ENCODE measurements at regions not wholly inside any gene's neighbourhood (a gene's known extent, or its start where the extent isn't known, plus 50 kb on each side); places are given as distances from the start of the nearest gene placed in this dataset.
"Not testable (repeated sequence)": the region's sequence is repeated elsewhere in the genome, so short reads cannot be mapped to it uniquely, and the experiment has no call there.

DNA sequence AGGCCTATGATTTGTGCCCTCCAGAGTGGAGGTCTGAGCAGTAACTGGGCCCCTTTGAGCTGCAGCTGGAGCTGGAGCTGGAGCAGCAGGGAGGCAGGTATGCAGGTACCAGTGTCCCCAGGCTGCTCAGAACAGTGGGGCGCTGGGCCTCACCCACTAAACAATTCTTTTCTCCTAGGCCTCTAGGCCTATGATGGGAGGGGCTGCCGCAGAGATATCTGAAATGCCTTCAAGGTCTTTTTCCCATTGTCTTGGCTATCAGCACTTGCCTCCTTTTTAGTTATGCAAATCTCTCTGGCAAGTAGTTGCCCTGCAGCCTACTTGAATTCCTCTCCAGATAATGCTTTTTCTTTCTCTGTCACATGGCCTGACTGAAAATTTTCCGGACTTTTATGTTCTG is 79.7 kb upstream of the OTUD4 start:
- no peak for DNase-seq
- POLR2A ChIA-PET, result no interaction called here
- ATAC-seq, result no peak
- Mint-ChIP-seq H3K36me3 (ENCODE audit: low read depth) (no peaks in the 10 kb centered on the region), H3K27ac (no peak overlapping the region), H3K9me3 (ENCODE audit: insufficient read depth) (no peaks in the 10 kb centered on the region), H3K4me3 (no peak overlapping the region), H3K4me1 (ENCODE audit: low read depth) (no peaks in the 10 kb centered on the region), H3K27me3 (ENCODE audit: low read depth) (no peaks in the 10 kb centered on the region)
- CTCF ChIA-PET, result interaction anchor here (1.3 kb wide), 1 partner anchor 356 kb away, joined by 3 read pairs; no protein-coding TSS in a partner anchor

DNA sequence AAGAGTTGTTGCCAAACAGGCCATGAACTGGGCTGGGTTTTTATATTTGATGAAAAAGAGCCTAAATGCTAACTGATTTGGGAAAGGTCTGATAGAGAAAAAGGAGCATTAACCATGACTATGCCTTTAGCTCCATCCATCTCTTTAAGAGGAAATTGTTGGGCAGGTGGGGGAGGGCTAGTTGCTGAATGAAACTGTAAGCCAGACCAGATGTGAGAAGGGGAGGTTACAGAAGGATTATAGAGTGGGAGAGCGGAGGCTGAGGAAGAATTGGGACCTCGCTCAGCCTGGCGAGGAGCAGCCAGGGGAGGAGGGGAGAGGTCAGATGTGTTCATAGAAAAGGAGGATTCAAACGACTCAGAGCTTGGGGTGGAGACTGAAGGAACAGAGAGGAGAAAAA is 74.9 kb upstream of the OTUD4 start:
- H3K27ac Mint-ChIP-seq; H3K4me3 Mint-ChIP-seq; DNase-seq; POLR2A ChIA-PET; H3K36me3 Mint-ChIP-seq (ENCODE audit: low read depth); CTCF ChIA-PET; ATAC-seq; H3K9me3 Mint-ChIP-seq (ENCODE audit: insufficient read depth); H3K27me3 Mint-ChIP-seq (ENCODE audit: low read depth); H3K4me1 Mint-ChIP-seq (ENCODE audit: low read depth): not testable (repeated sequence)

DNA sequence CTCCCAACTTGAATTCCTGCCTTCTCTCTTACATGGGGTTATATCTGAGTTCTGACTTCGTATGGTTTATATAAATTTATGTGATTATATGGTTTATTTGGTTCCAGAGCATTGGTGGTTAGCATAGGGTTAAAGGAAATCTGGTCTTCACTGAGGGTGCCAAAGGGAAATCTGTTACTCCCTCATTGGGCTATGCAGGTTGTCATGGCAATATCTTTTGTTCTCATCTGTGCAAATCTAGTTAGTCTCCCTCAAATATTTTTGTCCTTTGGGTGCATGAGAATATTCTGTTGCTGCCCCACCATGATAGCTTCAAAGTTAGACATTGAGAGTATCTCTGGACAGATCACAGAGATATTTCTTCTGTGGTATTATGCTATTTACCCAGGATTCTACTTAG is 71.8 kb upstream of the OTUD4 start:
- CTCF ChIA-PET, result no interaction called here
- Mint-ChIP-seq H3K36me3 (ENCODE audit: low read depth) (no peaks in the 10 kb centered on the region), H3K9me3 (ENCODE audit: insufficient read depth) (no peaks in the 10 kb centered on the region), H3K4me3 (no peak overlapping the region), H3K27me3 (ENCODE audit: low read depth) (peaks cover 7% of the 10 kb centered on the region), H3K4me1 (ENCODE audit: low read depth) (no peaks in the 10 kb centered on the region), H3K27ac (no peak overlapping the region)
- no peak for ATAC-seq
- POLR2A ChIA-PET, result no interaction called here
- DNase-seq, result no peak

DNA sequence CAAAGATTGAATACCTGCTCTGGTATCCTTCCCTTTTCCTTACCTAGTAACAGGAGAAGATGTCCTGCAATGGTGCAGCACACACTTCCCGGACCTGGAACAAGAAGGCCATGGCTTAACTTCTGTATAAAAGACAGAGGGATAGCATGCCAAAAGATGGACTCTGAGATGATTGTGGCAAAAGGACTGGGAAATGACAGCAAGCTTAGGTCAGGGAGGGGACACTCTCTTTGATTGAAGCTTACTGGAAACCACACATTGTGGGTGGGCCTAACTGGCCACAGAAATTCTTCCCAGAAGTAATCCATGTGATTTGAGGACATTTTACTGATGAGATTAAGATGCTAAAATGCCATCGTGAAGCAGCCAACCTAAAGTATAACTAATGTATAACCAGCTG is 71.0 kb upstream of the OTUD4 start:
- Mint-ChIP-seq H3K9me3 (ENCODE audit: insufficient read depth) (no peaks in the 10 kb centered on the region), H3K27ac (no peak overlapping the region), H3K36me3 (ENCODE audit: low read depth) (no peaks in the 10 kb centered on the region), H3K4me1 (ENCODE audit: low read depth) (no peaks in the 10 kb centered on the region), H3K4me3 (no peak overlapping the region), H3K27me3 (ENCODE audit: low read depth) (peaks cover 7% of the 10 kb centered on the region)
- ChIA-PET CTCF (no interaction called here), POLR2A (no interaction called here)
- ATAC-seq (no peak), DNase-seq (no peak)

DNA sequence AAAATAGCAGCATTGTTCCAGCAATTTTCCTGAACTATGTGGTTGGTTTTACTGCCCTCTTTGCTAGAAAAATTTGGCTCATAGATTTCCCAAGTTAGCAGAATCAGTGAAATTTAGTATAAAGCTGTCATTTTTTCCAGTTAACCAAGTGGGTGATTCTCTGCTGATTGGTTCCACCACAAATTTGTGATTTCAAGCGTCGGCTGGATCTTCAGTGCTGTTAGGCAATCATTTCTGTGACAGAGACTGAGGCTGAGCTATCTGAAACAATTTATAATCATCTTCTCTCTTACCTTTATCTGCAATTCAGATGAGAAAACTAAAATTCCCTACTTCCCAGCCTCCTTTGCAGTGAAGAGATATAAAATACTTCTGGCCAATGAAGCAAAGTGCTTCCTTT is 68.6 kb upstream of the OTUD4 start:
- H3K27ac Mint-ChIP-seq, result no peak overlapping the region
- H3K4me3 Mint-ChIP-seq, result no peak overlapping the region
- H3K36me3 Mint-ChIP-seq (ENCODE audit: low read depth), result no peaks in the 10 kb centered on the region
- H3K4me1 Mint-ChIP-seq (ENCODE audit: low read depth), result no peaks in the 10 kb centered on the region
- POLR2A ChIA-PET, result no interaction called here
- ATAC-seq (no peak), DNase-seq (no peak)
- no peaks in the 10 kb centered on the region for H3K9me3 Mint-ChIP-seq (ENCODE audit: insufficient read depth)
- H3K27me3 Mint-ChIP-seq (ENCODE audit: low read depth), result peaks cover 7% of the 10 kb centered on the region
- CTCF ChIA-PET, result interaction anchor here (1.6 kb wide), 1 partner anchor 361 kb away, joined by 5 read pairs; no protein-coding TSS in a partner anchor

DNA sequence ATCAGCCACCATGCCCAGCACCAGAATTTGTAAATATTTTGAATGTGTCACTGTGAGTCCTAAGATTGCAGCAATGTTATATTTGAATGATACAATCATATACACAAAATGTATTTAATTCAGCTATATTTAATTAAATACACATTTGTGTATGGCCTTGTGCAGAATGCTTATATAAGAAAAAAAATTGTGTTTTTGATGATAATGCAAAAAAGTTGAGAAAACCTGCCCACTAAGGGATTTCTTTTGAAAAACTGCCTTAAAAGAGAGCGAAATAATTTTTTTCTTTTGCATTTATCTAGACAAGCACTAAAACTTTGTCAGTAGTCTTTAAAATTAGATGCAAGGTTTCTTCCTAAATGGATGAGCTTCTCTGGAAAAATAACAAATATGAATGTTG is 68.1 kb upstream of the OTUD4 start:
- ATAC-seq, result no peak
- no peak overlapping the region for H3K27ac Mint-ChIP-seq
- H3K4me3 Mint-ChIP-seq, result no peak overlapping the region
- peaks cover 7% of the 10 kb centered on the region for H3K27me3 Mint-ChIP-seq (ENCODE audit: low read depth)
- ChIA-PET CTCF (interaction anchor here (1.6 kb wide), 1 partner anchor 361 kb away, joined by 5 read pairs; no protein-coding TSS in a partner anchor), POLR2A (no interaction called here)
- H3K9me3 Mint-ChIP-seq (ENCODE audit: insufficient read depth), result no peaks in the 10 kb centered on the region
- no peaks in the 10 kb centered on the region for H3K36me3 Mint-ChIP-seq (ENCODE audit: low read depth)
- no peak for DNase-seq
- no peaks in the 10 kb centered on the region for H3K4me1 Mint-ChIP-seq (ENCODE audit: low read depth)

DNA sequence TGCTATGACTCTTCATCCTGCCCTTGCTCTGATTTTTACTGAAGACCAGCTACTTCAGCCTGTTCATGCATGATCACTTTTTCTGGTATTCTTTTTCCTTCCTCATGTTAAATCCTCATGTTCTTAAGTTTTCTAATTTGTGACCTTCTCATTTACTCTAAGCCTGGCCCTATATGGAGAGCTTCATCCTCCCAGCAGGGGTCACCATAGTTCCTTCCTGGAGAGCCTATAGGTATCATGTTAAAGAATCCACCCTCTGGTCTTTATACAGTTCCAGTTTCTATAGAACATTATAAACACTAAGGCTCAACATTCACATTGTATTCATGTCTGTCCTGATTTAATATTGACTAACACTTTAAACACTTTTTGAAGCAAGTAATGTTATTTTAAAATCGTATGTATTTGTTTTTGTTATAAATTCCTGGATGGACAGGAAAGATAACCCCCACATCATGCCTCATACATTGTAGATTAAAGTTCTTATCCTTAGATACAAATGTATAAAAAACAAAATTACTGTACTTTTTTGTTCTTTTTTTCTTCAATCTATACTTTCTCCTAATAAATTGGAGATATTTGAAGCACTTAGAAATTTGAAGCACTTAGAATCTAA is 53.8 kb upstream of the OTUD4 start:
- no peak overlapping the region for H3K27ac Mint-ChIP-seq
- DNase-seq, result peak; percentile 63
- ATAC-seq, result peak; percentile 94
- no peak overlapping the region for H3K4me3 Mint-ChIP-seq
- ChIA-PET CTCF (interaction anchor here (0.7 to 2.8 kb wide), 14 partner anchors 9 to 390 kb away, joined by 3 to 34 read pairs (median 5); partner anchors contain the start of gene MMAA), POLR2A (no interaction called here)
- H3K9me3 Mint-ChIP-seq (ENCODE audit: insufficient read depth), result no peaks in the 10 kb centered on the region
- no peaks in the 10 kb centered on the region for H3K4me1 Mint-ChIP-seq (ENCODE audit: low read depth)
- H3K27me3 Mint-ChIP-seq (ENCODE audit: low read depth), result peaks cover 13% of the 10 kb centered on the region
- H3K36me3 Mint-ChIP-seq (ENCODE audit: low read depth), result no peaks in the 10 kb centered on the region

DNA sequence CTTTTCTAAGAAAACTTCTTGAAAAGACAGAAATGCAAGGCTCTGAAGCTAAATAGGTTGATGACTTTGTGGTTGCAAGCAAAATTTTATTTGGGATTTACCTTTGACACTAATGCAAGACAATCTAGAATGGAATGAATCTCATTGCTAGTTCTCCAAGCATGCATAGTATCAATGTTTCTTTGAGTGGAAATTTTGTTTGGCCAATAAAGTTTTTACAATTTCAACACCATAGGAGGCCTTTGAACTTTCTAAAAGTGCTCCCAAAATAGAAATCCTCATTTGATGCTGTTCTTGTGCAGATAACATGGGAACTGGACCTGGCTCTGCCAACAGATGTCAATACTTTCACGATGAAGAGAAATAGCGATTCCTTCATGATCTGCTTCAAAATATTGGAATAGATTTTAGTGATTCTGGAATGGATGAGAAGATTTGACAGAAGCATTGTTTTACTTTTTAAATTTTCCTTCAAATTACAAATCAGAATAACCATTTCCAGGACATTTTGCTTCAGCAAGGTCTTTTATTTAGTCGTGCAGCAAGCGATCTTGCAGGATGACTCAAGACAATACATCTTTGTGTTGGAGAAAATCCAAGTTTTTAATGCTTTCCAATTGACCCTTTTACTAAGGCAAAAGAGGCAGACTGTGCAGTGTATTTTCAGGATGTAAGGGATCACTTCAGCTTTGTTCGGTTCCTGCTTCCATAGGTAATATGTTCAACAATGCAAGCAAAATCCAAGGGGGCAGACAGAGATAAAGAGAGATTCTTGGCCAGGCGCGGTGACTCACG is 51.7 kb upstream of the OTUD4 start:
- ChIA-PET CTCF (interaction anchor here (1.8 kb wide), 1 partner anchor 15 kb away, joined by 4 read pairs; no protein-coding TSS in a partner anchor), POLR2A (no interaction called here)
- no peaks in the 10 kb centered on the region for H3K9me3 Mint-ChIP-seq (ENCODE audit: insufficient read depth)
- peaks cover 7% of the 10 kb centered on the region for H3K27me3 Mint-ChIP-seq (ENCODE audit: low read depth)
- no peak overlapping the region for H3K27ac Mint-ChIP-seq
- no peak for ATAC-seq
- no peak overlapping the region for H3K4me3 Mint-ChIP-seq
- DNase-seq, result no peak
- no peaks in the 10 kb centered on the region for H3K36me3 Mint-ChIP-seq (ENCODE audit: low read depth)
- H3K4me1 Mint-ChIP-seq (ENCODE audit: low read depth), result no peaks in the 10 kb centered on the region

DNA sequence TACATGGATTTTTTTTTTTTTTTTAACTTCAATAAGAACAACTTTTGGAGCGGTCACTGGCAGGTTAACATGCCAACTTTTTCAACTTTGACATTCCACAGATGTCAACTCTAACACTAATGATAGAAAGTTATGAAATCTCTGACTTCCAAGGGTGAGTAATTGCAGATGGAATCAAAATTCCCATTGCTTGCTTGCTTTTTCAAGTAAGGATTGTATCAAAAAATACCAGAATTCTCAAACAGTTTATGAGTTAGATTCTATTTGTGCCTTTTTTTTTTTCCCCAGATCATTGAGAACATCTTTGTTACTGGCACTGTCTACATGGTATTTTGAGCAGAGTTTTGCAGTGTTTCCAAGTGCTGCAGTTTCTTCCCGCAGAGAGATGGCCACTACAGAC is 50.3 kb upstream of the OTUD4 start:
- Mint-ChIP-seq H3K27ac (no peak overlapping the region), H3K36me3 (ENCODE audit: low read depth) (no peaks in the 10 kb centered on the region), H3K4me3 (no peak overlapping the region), H3K4me1 (ENCODE audit: low read depth) (no peaks in the 10 kb centered on the region), H3K9me3 (ENCODE audit: insufficient read depth) (no peaks in the 10 kb centered on the region), H3K27me3 (ENCODE audit: low read depth) (no peaks in the 10 kb centered on the region)
- CTCF ChIA-PET, result no interaction called here
- POLR2A ChIA-PET, result no interaction called here
- no peak for DNase-seq
- no peak for ATAC-seq

Measured in activated CD8-positive, alpha-beta T cell treated with anti-CD3 and anti-CD28 coated beads, Interleukin-2, amount 10 ng/mL, durations not matched to agents 7 days and 5 days (primary cell).